ENCODE measurements at regions not wholly inside any gene's neighbourhood (a gene's known extent, or its start where the extent isn't known, plus 50 kb on each side); places are given as distances from the start of the nearest gene placed in this dataset.
A peak's percentile ranks its signal among the peaks of the same experiment; 100 is the strongest.

DNA sequence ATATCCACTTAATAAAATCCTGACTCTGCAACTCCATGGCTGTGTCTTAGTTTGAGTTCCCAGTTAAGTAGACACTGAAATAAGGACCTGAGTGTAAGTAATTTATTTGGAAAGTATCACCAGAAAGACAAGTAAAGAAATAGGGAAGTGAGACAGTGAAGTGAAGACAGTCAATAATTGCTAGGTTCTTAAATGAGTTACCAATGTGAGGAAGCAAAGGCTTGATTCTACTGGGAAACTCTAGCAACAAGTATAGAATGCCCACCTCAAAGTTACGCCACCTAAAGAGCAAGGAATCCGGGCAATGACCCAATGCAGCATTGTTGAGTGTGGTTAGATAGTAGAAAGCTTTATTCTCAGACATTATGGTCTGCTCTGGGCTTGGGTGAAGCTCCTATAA is 383.9 kb downstream of the TLR4 start:
- DNase-seq, result no peak

DNA sequence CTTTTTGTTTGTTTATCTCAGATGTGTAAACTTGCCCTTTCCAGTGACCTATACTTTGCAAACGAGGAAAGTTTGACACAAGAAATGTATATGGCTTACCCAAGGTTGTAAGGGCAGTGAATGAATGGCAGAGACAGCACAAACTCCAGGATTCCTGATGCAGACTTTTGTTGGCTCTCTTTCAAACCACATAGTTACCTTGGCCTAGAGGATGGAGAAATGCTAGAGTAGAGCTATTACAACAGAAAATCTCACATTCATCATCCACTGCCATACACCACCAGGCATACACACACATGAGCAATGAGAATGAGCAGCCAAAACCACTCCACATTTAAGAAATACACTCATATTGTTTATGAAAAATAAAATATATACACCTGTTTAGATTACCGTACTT is 387.0 kb downstream of the TLR4 start:
- no peak for DNase-seq

DNA sequence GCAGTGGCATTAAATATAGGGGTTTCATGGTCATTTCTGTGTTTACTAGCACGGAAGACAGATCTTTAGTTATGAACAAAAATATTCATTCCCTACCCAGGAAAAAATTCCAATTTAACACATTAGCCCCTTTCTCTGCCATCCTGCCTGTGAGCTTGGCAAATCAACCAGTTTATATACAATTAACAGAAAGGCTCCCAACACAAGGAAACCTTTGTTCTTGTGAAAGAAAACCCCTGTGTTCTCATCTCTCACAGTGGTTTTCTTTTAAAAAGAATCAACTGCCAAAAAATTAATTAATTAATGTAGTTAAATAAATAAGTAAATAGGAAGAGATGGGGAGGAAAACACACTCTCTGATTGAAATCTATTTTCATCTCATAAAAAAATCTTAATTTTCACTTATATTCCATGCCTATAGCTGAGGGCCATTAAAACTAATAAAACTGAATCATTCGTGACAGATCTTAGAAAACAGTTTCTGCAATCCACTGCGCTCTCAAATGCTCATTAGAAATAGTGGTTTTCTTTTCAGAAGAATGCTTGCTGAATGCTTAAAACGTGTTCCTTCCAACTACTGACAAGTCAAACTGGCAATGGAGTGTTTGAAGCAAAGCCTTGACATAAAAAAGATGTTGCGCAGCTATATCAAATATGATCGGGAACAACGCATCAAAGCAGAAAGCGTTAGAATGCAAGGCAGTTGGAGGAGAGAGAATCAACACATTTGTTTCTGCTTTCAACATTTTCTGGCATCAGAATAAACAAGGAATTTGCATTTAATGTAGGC is 387.7 kb downstream of the TLR4 start:
- DNase-seq, result no peak

DNA sequence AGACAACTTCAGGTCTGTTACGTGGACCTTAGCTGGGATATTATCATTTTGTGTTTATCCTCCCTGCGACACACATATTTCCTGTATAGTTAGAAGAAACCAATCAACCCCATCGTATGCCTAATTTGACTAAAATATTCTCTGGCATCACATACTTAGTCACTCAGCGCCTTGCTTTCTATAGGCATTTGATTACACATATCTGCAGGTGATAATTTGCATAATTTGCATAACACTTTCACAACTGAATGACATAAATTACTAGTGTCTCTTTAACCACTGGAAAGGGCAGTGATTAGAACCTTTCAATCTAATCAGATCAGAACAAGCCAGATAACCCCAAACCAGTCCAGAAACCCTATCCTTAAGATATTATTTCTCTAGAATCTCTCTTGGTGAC is 390.2 kb downstream of the TLR4 start:
- DNase-seq, result no peak

DNA sequence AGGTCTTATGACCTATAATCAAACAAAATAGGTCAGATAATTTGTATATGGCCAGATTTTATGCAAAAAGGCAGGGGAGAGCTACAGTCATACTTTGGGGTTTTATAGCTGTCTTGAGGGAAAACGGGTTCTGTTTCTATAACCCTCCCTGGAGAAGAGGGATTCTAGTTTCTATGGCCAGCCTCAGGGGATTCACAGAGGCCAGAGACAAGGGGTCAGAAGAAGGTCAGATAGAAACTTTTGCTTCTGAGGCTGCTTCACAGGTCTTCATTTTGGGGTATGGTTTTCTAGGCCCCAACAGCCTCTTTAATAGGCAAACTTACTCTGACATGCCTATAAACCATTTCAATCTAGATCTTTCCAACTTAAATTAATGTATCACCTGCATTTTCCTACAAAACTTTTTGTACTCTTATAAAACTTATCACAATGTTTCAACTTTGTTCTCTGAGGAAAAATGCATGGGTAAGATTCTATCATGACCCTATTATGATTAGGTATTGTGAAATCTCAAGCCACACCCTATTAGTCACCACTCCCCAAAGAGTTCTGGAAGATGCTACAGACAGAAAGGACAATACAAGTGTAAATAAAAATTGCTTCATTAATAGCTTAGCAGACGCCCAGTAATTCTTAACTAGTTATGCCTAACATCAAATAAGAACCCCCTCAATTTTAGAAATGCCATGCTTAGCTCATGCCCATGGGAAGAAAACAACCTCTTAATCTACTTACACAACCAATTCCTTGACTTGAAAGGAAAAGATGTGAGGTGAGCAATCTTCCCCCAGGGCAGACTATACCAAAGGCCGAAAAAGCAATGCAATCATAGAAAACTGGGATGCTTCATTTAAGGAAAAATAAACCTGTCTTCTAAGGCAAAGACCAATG is 396.6 kb downstream of the TLR4 start:
- no peak for DNase-seq

DNA sequence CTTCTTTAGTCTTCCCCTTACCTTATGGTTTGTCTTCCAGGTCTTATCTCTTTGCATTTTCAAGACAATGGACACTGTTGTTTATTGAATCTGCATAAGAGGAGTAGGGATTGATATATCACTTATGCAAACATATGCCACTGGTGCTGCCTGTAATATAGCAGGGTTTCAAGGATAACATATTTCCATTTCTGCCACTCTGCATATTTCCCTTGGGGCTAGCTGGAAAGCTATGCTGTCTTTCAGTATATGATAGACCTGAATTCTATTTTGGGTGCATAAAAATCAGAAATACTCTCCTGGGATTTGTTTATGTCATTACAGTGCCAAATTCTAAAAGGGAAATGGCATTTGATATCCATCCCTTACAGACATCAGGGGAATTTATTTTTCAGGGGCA is 400.2 kb downstream of the TLR4 start:
- DNase-seq, result peak; percentile 64

DNA sequence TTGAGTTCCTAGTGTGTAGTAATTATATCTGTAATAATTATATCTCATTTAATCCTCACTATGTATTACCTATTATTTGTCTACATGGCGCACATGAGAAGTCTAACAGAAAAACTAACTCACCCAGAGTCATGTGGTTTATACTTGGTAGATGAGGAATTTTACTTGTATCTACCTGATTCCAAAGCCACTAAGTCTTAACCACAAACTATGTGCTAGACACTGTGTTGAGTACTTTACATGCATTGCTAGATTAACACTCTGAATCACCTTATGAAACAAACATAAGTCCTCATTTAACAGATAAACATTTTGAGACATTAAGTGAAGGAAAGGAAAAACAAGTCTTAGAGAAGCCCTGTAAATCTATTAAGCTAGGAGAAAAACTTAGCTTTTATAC is 404.8 kb downstream of the TLR4 start:
- no peak for DNase-seq

DNA sequence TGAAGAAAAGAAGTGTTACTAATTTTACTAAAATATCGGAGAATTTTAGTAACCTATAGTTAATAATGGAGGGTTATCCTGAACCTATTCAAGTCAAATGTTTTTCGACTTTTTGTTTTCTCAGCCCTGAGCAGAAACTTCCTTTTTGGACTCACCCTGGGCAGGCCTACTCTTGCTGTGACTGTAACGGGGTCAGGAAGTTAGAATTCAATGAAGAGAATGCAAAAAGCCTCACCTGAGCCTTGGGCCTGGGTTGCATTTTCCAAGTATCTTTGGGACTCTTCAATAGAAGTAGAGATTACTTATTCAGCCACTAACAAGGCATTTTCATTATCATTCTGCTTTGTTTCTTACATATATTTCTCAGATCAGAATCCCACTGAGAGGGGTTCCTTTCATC is 405.3 kb downstream of the TLR4 start:
- no peak for DNase-seq

DNA sequence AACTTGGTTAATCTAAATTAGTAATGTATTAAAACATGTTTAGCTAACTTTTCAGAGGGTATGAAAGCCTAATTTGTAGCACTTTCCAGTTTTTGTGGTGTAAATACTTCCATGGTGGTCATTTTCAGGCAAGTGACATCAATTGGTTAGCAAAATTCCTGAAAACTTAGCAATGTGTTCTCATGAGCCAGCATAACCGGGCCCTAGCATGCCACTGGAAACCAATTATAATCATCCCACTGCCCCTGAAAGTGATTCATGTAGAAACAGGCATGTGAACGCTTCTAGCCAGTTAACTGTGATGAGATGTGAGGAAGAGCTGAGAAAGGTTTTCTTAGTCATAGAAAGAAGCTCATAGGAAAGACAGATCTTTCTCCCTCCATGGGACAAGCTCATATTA is 417.2 kb downstream of the TLR4 start:
- DNase-seq, result no peak

DNA sequence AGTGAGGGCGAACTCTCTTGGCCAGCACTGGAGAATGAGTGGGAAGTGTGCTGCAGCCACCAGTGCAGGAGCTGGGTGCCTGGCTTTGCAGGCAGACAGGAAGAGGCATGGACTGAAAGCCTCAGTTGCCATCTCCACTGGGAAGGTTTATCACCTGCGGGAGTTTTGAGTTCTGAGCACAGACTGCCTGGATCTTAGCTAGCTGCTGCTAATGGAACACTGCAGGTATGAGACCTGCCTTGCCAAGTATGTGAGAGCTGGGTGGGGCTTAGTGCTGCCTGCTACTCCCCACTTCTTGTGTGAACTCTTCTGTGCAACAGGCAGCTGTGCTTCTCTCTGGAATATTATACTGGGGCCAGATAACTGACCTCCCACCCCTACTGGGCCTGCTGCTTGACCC is 424.1 kb downstream of the TLR4 start:
- no peak for DNase-seq

DNA sequence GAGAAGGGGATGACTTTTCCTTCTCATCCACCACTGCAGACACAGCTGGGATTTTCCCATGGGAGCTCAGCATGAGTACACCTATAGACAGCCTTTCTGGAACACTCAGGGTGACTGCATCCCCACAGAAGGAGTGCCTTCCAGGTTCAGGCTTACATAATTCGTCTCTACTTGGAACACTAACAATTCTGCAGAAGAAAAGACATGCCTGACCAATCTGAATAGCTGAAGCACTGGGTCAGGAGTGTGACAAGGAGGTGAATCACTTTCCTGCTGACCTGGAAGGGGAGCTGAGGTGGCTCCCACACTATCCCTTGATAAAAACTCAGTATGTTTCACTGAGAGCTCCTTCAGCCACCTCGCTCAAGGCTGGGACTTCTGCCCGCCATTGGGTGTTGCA is 425.3 kb downstream of the TLR4 start:
- DNase-seq, result no peak

DNA sequence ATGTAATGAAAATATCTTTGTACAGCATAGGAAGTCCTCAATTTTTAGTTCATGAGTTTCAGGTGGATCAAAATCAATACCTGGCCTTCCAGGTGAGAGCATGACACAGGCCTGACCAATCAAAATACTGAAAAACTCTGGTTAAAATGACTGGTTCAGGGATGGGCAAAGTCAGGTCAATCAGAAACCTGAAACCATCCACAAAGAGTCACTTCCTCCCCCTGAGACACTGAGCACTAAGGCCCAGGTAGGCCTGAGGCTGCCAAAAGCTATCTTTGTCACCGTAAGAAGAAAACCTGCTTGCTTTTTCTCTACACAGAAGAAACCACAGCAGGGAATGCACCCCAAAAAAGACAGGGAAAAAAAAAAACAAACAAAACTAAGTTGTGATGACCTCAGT is 444.8 kb downstream of the TLR4 start:
- DNase-seq, result no peak

DNA sequence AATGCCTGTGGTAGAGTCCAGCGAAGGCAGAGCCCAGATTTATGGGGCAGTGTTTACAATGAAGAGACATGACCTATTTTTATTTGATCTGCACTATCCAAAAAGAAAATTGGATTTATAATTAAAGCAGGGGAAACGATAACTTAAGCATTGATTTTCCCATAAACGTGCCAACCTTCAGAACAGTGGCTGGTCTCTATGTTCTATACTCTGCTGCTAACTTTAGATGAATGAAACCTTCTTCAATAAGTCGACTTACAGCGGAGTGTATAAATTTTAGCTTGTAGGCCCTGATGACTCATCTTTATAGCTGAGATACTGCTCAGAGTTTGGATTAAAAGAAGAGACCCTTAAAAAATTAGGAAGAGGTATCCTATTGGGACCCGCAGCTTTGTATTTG is 452.6 kb downstream of the TLR4 start:
- no peak for DNase-seq

DNA sequence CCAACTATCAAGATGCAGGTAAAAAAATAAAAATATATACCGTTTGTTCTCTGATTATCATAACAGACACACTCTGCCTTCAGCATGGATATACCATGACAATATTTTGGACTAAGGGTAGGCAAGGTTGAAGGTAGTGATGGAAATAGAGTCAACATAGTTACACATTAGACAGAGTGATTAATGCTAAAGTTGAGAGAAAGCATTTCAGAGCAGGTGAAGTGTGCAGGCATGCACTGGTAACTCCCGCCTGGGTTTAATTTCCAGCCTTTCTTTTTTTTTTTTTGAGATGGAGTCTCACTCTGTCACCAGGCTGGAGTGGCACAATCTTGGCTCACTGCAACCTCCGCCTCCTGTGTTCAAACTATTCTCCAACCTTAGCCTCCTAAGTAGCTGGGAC is 458.5 kb downstream of the TLR4 start:
- no peak for DNase-seq

DNA sequence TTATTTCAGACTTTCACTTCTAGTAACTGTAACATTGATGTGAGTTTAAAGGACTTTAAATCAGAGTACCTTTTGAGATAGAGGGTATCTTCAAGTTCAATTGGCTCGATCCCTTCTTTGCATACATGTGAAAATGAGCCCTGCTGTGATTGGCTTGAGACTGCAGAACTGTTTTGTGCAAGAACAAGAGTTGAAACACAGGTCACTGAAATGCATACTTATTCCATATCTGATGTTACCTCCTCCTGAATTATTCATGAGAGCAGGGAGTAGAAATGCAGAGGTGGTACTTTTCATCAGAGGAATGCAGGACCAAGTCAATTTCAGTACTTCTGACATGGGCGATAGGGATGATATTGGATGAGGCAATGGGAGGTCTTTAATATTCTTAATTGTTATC is 459.5 kb downstream of the TLR4 start:
- DNase-seq, result no peak

DNA sequence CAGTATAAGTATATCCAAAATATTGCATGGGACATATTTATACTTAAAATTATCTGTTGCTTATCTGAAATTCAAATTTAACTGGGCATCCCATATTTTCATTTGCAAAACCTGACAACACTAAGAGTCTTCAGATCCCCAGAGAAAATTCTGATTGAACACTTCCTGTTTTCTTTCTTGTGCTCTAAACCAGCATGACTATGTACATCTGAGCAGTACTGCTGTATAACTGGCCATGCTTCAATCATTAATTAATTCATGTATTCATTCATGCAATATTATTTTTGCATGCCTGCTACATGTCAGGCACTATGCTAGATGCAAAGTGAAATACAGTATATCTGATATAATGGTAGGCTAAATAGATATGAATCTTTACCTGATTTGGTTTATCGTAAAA is 461.2 kb downstream of the TLR4 start:
- DNase-seq, result no peak

DNA sequence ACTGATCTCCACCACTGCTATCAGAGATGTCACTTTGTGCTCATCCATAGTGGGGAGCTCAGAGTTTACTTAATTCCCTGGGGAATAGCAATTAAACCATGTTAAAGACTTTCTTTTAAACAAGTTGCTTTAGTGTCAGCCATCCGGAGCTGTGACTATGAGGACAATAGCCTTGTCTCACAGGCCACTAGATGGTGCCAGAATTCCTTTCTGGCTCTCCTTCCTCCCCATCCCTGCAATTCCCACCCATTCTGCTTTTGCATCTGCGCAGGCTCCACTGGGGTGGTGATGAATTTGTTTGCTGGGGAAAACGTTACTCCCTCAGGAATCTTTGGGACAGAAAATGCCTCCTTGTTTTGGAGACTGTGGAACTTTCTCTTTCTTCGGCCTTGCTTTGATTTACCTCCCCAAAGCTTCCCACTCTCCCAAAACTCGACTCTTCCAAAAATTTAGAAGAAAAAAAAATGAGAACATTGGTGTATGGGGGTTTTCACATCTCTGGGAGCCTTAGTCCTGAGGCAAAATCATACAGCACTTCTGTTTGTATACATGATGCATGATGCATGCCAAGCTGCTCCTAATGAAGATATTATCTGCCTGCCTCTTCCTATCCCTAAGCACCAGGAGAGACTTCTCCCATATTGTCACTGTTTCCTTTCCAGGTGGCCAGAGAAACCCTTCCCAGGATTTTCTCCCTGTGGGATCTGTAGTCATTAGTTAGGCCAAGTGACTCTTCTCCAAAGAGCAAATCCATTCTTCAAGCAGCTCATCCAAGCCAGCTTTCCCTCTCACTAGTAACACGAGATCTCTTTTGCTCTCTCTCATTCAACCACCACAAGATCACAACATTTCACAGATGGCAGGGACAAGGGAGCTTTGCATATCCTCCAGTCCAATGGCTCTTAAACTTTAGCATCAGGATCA is 466.1 kb downstream of the TLR4 start:
- DNase-seq, result peak; percentile 53

DNA sequence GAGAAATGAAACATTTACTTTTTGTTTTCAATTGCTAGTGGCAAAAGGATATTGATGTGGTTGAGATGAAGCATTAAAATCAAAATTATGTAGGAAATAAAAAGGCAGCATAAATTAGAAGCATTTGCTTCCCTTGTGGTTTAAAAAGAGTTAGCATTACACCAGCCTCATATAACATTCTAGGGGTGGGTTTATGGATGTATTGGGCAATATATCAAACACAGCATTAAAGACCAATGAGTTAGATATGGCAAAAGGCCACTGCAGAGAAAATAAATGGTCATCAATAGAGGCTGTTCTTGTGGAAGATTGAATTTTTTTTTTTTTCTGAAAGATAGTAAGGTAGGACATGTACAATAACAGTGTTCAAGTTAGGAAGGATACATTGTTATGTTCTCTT is 473.0 kb downstream of the TLR4 start:
- no peak for DNase-seq

DNA sequence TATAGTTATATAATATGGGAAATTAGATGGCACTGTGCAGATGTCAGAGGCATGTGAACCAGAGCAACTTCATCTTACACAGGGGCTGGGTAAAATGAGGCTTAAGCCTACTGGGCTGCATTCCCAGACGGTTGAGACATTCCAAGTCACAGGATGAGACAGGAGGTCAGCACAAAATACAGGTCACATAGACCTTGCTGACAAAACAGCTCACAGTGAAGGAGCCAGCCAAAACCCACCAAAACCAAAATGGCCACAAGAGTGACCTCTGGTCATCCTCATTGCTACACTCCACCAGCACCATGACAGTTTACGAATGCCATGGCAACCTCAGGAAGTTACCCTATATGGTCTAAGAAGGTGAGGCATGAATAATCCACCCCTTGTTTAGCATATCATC is 479.4 kb downstream of the TLR4 start:
- DNase-seq, result no peak

DNA sequence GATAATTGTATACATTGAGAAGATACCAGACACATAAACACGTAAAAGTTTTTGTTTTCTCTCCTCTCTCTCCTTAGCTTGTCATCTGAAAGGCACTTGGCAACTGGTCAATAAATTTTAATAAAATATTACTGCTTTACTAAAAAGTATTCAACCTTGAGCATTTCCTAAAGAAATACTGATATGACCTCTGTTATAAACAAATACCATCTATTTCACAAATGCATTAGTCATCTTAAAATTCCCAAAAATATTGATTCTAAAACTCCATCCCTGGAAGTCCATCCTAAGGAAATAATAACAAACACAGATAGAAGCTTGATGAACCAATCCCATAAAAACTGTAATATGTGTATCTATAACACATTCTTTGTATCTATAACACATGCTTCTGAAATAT is 483.2 kb downstream of the TLR4 start:
- DNase-seq, result no peak

DNA sequence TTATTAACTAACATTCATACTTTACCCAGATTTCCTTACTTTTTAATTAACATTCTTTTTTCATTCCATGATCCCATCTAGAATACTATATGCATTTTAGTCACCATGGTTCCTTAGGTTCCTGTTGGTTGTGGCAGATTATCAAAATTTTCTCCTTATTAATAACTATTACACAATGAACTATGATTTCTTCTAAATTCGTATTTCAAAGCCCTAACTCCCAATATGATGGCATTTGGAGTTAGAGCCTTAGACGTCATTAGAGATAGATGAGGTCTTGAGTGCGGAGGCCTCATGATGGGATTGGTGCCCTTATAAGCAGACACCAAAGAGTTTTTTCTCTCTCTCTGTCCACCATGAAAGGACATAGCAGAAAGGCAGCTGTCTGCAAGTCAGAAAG is 485.4 kb downstream of the TLR4 start:
- no peak for DNase-seq

DNA sequence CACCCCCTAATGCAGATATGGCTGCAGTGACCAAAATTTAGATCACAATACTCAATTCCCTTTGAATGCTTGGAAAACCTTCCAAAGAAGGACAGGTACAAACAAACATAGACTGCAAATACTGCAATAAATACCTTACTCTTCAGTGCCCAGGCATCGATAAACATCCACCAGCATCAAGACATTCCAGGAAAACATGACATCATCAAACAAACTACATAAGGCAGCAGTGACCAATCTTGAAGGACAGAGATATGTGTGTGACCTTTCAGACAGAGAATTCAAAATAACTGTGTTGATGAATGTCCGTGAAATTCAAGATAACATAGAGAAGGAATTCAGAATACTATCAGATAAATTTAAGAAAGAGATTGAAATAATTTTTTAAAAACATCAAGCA is 488.6 kb downstream of the TLR4 start:
- no peak for DNase-seq

DNA sequence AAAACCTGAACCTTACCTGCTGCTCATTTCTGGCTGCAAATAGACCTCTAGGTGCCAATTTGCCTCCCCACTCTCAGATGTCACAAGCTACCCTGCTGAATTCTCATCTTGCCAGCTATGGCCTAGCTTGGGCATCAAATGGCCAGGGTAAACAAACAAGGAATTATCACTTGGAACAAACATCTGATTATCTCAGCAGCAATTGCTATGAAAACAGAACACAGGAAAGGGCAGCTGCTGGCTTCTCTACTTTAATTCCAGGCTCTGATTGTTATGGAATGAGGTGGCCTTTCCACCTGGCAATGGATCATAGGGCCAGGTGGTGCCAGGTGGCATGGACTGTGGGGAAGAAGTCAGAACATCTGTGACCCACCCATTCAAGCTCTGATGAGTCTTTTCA is 505.1 kb downstream of the TLR4 start:
- peak; percentile 79 for DNase-seq
